HG03097 (cell line): ENCODE measurements at regions not wholly inside any gene's neighbourhood (a gene's known extent, or its start where the extent isn't known, plus 50 kb on each side); places are given as distances from the start of the nearest gene placed in this dataset.

Source experiments
- ATAC-seq: cut with Tn5 transposase; IDR thresholded peaks from one replicate; pipeline ENCODE4 v1.9.1; 2021; ENCODE audit not compliant: unreplicated experiment, low FRiP score

DNA sequence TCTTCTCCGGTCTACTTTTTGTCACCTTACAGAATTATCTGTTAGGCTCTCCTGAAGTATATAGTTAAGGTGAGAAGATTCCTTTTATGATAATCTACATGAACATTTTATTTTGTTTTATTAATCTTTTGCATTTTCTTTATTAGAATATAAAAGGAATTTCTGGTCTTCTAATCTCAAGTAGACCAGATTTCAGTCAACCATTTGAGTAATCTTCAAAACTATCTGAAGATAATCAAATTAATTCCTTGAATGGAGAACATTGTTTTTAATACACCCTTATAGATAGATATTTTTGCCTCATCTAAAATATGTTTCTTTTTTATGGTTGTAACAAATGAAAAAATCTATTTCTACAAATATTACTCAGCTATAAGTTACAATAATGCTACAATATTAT is 381.7 kb upstream of the PCDH20 start:
- ATAC-seq = no peak

DNA sequence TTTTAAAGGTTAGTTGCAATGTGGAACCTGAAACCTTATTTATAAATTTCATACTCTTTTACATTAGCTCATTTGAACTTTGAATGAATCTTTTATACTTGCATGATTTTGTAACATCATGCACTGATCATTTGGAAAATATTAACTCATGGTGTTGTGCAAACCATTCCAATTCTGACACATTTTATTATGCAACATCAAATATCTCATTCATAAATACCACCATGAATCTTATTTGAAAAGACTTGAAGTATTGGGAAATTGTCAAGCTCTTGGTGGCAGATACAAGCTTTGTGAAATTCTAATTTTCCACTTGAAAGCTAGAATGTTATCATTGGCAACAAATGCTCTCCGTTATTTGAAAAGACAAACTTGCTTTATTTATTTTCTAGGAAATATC is 379.9 kb upstream of the PCDH20 start:
- ATAC-seq = no peak

DNA sequence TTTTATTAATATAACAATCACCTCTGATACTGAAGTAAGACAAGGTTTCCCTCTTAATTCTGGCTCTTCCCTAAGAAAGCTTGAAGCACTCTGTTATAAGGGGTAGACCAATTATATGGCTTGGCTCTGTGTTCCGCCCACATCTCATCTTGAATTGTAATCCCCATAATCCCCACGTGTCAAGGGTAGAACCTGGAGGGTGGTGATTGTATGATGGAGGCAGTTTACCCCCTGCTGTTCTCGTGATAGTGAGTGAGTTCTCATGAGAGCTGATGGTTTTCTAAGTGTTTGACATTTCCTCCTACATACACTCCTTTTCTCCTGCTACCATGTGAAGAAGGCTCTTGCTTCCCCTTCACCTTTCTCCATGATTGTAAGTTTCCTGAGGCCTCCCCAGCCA is 363.8 kb upstream of the PCDH20 start:
- ATAC-seq = no peak

DNA sequence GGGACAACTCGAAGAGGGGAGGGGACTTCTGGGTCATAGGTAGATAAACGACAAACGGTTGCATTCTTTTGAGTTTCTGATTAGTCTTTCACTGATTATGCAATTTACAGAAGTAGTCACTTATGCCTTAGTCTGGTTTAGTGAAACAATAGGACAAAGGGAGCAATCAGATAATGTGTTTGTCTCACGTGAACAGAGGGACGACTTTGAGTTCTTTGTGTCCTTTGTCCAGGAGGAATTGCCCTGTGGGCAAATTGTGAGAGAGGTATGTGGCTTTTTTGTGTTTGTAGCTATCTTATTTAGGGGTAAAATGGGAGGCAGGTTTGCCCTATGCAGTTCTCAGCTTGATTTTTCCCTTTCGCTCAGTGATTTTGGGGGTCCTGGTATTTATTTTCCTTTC is 362.9 kb upstream of the PCDH20 start:
- no peak for ATAC-seq

DNA sequence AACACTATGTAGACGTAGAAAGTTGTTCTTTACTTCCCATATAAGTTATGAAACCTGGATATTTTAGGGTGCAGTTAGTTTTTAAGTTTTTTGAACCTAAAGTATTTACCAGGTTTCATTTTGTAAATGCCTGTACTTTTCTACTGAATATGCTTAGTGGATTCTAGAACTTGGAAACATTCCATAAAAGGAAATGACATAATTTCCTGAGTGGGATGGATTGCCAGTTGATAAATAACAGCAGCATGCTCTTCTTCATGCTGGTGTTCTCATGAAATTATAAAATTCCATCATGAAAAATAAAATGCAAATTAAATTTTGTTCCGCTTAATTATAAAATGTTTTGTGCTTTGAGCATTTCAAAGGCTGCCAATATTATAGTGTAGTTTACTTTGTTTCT is 362.2 kb upstream of the PCDH20 start:
- no peak for ATAC-seq

DNA sequence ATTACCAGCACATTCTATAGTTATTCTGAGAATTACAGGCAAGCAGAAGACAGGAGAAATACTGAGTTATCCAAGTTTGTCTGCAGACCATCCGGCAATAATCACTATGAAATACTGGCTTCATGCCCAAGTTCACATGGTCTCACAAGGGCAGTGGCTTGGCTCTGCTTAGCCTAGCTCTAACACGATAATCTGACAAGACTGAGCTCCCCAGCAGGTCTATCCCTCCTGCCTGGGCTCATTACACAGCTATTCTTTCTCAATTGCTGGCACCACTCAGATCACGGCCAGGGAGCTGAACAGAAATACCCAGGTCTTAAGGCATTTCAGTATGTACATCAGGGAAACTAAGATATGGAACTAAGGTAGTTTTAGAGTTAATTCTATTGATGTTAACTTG is 361.6 kb upstream of the PCDH20 start:
- ATAC-seq = no peak

DNA sequence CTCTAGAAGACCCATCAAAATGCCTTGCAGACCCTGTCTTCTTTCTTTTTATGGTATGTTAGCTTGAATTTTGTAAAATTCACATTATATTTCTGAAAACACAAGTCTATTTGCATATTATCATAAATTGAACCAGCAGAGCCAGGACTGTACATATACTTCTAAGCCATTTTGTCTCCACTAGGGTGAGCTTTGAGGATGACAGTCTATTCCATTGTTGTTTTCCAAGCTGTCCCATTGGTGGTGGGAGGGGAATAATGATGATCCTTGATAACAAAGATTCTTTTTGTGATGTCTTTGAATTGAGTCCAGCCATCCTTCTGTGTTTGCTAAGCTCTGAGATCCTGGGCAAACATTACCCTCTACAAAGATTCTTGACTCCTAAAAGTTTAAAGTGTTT is 359.3 kb upstream of the PCDH20 start:
- no peak for ATAC-seq

DNA sequence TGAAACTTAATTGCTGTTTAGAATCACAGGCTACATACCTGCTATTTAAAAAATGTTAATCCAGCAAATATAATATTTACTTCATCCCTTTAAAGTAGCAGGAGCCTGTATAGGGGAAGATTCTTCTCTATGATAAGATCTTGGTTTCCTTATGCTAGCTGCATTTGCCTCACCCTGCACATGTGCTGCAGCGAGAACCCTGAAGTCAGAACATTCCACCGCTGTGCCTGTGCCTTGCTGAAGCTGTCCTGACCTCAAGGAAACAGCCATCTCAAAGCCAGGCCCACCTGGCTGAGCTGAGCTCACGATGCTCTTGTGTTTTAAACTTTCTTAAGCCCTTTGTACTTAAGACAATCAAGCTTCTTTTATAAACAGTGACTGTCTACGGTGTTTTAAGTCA is 355.0 kb upstream of the PCDH20 start:
- ATAC-seq = no peak

DNA sequence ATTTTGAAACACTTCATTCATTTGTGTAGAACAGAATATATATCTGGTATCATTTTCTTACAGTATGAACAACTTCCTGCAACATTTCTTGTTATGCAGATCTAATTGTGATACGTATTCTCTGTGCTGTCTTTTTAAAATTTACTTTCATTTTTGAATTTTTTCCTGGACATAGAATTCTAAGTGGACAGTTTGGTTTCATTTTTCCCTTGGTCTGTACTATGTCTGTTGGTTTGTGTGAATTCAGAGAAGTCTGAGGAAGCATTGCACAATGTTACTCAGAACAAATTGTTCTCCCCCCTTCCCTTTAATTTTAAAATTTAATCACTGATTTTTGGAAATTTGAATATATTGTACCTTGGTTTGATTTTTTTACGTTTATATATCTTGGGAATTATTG is 352.5 kb upstream of the PCDH20 start:
- ATAC-seq = no peak

DNA sequence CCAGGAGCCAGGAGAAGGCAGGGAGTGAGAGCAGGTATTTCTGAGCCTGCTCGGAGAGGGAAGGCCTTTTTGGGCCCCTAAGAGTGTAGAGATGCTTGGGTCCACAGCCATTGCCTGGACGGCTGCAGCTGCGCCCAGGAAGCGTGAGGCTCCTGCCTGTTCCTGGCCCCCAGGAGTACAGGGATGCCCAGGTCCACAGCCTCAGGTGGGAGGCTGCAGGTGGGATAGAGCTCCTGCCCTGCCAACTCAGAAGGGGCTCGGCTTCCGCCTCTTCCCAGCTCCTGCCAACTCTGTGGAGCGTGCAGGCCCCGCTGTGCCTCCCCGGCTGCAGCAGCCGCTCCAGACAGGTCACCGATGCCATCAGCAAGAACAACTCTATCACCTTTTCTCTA is 351.0 kb upstream of the PCDH20 start:
- no peak for ATAC-seq

DNA sequence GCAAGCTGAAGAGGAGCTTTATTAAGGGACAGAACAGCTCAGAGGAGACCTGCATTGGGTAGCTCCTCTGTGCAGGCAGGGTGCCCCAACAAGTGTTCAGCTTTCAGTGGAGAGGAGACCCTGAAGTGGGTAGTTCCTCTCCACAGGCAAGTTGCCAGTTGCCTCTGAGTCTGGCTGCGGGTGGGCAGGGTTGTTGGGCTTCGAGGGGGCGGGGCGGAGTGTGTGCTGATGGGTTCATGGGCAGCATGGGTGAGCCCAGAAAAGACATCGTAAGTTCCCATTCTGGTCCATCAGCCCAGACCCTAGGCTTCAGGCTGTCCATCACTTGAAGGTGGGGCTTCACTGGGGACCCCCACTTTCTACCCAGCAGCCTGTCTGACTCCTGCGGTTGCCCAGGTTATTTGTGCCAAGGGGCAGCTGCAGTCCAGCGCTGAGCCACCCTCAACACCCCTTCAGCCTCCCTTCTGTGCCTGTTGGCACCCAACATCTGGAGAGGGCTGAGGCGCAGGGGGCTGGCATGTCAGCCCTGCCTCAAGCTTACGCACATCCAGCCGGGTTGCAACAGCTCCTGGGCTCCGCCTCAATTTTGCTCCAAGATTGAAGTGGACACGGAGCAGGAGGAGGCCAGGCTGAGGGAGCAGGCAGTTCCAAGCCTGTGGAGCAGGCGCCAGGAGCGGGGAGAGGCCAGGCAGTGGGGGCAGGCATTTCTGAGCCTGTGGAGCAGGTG is 350.5 kb upstream of the PCDH20 start:
- no peak for ATAC-seq

DNA sequence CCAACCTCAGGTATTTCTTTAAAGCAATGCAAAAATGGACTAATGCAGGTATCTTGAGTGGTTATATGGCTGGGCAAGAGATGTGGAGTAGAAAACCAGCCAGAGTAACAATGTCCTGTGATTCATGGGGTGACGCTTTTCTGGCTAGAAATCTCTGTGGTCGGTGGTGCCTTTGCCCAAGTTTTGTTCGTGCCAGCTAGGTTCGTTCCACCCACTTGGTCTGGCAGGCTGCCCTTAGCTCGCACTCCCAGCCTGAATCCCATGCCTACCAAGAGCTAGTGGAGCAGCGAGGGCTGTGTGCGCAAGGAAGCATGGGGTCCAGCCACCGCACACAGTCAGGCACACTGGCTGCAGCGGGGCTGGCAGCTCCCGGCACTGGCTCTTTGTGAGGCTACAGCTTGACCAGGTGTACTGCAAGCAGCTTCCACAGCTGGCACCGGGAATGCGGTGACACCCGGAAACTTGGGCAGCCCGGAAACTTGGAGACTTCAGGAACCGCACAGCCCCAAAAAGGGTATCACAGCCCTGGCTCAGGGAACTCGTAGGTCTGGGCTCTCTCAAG is 349.6 kb upstream of the PCDH20 start:
- ATAC-seq = no peak

DNA sequence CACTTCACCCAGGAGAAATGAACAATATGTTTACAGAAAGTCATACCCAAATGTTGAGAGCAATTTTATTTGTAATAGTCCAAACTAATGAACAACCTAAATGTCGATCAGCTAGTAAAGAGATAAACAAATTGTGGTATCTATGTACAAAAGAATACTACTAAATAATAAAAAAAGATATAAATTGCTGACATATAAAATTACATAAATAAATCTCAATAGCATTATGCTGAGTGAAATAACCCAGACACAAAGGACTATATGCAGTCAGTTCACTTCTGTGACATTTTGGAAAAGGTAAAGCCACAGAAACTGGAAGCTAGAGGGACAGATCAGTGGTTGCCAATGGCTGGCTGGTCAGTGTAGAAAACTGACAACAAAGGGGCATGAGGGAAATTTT is 346.0 kb upstream of the PCDH20 start:
- no peak for ATAC-seq

DNA sequence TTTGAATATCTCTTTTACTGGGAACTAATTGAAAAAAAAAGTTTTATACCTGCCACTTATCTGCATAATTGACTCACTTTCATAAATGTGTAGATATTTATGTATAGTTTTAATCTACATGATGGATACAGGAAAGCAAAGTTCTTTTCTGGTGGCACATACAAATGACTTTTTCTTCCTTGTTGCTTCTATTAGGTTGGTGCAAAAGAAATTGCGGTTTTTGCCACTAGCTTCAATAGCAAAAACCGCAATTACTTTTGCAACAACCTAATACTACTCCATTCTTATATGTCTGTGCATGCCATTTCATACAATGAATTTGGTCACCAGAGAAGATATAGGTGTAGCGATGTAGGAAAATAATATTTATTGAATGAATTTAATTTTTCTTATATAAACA is 344.5 kb upstream of the PCDH20 start:
- ATAC-seq = no peak

DNA sequence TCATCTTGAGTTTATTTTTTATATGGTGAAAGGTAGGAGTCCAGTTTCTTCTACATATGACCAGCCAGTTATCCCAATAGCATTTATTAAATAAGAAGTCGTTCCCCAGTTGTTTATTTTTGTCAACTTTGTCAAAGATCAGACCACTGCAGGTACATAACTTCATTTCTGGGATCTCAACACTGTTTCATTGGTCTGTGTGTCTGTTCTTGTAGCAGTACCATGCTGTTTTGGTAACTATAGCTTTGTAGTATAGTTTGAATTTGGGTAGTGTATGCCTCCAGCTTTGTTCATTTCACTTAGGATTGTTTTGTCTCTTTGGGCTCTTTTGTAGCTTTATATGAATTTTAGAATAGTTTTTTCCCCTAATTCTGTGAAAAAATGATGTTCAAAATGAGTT is 340.4 kb upstream of the PCDH20 start:
- ATAC-seq = no peak

DNA sequence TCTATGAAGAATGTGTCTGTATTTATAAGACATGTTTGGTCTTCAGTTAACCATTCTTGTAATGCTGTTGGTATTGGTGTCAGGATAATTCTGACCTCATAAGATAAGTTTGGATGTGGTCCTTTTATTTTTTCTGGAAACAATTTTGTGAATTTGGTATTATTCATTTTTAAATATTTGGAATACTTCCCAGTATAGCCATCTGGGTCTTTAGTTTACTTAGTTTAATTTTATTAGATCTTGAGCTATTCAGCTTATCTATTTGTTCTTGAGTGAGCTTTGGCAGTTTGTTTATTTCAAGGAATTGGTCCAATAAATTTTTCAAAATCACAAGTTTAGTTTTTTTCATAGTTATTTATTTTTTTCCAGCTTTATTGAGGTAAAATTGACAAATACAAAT is 335.4 kb upstream of the PCDH20 start:
- ATAC-seq = no peak

DNA sequence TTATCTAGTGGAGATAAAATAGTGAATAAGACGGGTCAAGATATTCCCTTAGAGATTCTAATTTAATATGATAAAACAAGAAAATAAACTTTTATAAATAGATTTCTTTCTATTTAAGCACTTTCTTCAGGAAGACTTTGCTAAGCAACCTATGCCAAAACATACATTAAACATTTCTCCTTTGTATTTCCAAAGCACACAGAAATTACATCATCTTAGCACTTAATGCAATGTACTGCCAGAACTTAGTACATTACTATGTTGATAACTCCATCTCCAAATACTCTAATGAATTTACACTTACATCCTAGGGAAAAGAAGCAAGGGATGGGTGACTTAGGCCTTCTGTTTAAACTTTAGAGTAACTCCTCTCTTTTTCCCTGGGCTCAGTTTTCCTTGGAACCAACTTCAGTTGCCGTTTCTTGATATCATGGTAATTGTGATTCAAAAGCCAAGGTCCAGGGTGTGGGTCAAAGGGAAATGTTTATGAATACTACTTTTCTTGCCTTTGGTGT is 322.6 kb upstream of the PCDH20 start:
- no peak for ATAC-seq

DNA sequence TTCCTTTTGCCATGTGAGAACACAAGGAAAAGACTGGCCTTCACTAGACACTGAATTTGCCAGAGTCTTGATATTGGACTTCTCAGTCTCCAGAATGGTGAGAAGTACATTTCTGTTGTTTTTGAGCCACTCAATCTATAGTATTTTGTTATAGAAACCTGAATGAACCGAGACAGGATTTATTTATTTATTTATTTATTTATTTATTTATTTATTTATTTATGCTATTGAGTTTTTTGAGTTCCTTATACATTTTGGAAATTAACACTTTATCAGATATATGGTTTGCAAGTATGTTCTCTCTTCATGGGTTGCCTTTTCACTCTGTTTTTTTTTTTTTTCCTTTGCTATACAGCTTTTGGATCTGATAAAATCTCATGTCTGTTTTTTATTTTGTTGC is 319.0 kb upstream of the PCDH20 start:
- no peak for ATAC-seq

DNA sequence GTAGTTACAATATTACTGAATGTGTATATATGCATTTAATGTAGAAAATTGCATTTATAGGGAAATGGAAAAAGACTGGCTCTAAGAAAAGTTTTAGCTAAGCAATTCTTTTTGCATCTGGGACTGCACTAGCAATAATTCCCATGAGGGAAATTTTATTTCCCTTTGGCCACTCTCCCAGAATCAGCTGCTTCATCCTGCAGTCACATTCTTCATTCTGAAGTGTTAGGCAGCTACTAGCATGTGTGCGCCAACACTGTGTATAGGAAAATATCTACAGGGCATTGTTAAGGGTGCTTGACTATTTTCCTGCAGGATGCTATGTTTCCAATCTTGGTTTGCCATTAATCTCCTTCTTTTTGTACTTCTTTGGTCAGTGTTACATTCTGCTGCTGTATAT is 312.8 kb upstream of the PCDH20 start:
- no peak for ATAC-seq

DNA sequence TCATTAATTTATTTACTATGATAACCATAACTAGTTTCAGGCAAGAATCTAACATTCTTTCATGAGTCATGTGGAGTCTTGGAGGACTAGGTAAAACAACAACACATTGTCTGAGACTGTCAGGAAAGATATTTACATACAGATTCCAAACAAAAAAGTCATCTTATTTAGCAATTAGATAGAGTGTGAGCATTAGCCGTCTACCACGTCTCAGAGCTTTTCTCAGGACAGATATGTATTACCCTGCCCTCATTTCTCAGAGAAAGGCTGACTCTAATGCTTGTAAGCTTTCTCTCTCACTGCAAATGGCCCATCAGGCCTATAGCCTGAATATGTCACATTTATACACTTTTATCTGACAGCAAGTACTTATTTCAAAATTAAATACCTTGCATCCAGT is 312.1 kb upstream of the PCDH20 start:
- ATAC-seq = no peak

DNA sequence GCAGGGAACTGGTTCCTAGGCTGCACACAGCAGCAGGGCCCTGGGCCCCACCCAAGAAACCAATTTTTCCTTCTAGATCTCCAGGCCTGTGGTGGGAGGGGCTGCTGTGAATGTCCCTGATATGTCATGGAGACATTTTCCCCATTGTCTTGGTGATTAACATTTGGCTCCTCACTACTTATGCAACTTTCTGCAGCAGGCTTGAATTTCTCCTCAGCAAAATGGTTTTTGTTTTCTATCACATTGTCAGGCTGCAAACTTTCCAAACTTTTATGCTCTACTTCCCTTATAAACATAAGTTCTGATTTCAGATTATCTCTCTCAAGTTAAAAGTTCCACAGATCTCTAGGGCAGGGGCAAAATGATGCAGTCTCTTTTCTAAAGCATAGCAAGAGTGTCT is 310.2 kb upstream of the PCDH20 start:
- no peak for ATAC-seq

DNA sequence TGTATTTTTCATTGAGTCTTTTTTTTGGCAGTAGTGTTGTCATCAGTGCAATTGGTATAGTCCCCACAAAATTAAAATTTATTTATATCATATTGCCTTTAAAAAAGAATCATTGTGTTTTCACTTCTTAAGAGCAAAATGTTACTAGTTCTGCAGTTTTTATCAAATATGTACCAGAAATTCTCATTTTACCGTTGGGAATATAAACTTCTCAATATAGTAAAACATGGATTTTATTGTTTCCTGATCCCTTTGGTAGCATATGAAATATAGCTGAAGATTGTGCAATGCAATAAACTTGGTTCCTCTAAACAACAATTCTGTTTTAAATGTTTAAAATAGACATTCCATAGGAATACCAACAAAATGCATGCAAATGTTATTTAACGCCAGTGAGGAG is 306.5 kb upstream of the PCDH20 start:
- ATAC-seq = no peak

DNA sequence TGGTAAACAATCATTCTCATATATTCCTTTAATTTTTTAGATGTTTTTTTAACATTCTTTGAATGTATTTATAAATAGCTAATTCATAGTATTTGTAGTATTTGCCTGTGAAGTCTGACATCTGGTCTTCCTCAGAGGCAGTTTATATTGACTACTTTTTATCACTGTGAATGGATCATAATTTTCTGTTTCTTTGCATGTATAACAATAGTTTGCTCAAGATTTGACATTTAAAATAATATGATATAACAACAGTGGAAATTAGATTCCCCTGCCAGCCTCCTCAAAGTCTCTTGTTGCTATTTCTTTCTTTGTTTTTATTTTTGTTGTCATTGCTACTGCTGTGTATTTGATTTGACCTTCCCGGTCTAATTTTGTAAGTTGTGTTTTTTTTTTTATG is 297.0 kb upstream of the PCDH20 start:
- no peak for ATAC-seq
